Dedifferentiated amniotic fluid mesenchymal stem cell (primary cell): ENCODE measurements at regions not wholly inside any gene's neighbourhood (a gene's known extent, or its start where the extent isn't known, plus 50 kb on each side); places are given as distances from the start of the nearest gene placed in this dataset.
"Not testable (repeated sequence)": the region's sequence is repeated elsewhere in the genome, so short reads cannot be mapped to it uniquely, and the experiment has no call there.

Experiments
- DNase-seq: peaks from one replicate; pipeline ENCODE4 v3.0.0-alpha.2; 2016; ENCODE audit errors: extremely low spot score

DNA sequence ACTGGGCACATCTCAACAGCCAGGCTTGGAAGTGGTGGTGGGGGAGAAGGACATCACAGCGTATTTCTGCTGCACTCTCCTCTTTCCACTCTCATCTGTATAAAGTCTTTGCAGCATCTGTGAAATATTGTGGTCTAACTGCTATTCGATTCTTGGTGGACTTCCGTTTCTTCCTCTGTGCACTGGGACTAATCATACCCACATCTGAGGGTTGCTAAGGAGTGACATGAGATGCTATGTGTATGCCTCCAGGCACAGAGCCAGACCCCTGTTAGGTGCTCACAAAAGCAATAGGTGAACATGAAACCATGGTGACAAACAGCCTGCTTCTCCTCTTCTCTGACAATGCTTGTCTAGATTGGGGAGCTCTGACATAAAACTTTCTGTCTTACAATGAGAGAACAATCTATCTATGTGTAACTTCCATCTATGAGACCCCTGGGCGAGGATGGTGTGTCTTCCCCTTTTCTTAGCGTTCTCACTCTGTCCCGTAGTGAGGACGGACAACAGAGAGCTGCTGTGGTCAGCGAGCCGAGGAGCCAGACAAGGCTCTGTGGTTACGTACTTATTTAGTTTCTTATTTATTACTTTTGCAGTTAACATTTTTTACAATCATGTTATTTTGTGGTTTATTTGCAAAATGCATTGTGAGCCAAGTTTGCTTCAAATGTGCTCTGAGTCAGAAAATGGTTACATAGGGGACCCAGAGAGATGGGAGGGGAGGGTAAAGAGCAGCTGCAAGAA lies 196.7 kb upstream of the TPRG1 start:
- no peak for DNase-seq

DNA sequence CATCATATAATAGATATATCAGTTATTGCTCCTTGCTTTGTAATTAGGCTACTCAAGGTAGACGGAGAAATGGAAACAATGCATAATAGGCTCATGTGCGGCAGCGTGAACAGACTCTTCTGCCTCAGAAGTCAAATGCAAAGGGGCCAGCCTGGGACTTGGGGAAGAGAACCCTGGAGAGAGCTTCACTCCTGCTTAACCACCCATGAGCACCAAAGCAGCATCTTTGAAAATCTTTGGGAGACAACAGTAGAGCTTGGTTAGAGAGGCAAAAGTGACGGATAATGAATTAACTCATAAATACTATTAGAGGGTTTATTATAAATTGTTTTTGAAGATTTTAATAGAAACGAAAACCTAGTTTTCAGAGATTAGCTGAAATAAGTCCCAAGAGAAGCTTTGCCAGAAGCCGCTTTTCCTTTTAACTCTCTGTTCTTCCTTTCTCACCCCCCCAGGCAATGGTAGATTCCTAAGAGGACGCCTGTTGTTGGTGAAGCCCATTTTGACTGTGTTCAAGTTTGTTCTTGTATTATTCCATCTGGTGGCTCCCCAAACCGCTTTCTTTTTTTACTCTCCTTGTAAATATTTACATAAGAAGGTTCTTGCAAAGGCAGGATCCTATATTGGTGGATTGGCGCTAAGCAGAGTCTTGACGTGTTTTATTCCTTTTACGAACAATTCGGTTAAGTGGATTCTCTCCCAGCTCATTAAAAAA lies 196.0 kb upstream of the TPRG1 start:
- no peak for DNase-seq

DNA sequence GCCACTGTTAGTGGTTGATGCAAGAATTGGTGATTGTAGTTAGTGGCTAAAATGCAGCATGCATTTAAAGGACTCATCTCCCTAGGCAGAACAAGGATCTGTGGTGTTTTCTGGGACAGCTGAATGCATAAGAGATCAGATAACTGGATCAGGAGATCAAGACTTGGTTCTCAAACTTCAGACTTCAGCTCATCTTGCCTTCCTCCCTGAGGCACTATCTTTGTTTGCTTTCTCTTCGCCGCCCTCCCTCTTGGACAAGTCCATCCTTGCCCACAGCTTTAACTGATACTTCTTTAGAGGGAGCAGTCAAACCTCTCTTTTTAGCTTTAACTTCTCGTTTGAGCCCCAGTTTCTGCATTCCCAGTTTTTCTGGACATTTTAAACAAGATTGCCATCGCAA lies 195.4 kb upstream of the TPRG1 start:
- DNase-seq, result no peak

DNA sequence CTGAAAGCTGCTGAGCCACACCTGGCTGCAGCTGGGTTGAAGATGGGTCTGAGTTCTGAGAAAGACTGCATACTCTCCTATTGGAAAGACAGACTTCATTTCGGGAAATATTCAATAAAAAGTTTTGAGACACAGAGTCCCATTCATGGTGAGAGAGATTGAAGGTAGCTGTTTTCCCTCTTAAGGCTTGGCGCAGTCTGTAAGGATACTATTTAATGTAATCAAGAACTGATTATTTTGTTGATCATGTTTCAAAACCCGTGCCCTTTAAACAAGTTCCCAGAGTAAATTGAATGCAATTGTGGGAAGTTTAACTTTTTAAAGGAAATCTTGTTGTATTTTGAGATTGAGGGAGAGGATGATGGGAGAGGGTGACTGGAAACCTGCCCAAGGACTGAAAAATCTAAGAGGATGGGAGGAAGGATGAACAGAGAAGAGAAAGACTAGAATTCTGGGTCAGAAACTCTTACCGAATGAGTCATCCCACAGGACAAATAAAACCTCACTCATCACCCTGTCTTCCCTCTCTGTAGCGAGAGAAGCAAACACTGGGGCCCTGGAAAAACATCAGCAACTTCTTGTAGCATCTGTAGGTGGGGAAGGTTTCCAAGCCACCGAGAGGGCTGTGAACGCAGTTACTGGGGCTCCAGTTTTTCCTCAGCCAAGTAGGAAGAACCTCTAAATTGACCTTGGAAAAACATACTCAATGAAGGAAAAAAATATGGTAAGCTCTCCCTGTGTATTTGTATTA lies 193.2 kb upstream of the TPRG1 start:
- no peak for DNase-seq

DNA sequence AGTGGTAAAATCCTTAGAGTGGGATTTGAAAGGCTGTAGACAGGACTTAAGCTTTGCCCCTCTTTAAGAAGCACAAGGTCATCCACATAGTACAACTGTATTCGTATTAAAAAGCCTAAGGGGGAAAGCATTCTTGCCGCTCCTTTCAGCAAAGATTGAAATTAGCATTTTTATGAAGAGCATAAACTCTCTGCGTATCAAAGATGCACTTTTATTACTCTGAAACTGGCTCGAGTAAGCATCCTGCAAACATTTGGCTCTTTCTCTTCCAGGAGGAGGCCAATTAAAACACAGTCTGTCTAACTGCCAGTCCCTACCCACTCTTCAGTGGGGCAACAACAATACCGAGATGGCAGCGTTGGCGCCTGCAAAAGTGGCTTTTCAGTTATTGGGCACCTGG lies 192.5 kb upstream of the TPRG1 start:
- DNase-seq, result no peak

DNA sequence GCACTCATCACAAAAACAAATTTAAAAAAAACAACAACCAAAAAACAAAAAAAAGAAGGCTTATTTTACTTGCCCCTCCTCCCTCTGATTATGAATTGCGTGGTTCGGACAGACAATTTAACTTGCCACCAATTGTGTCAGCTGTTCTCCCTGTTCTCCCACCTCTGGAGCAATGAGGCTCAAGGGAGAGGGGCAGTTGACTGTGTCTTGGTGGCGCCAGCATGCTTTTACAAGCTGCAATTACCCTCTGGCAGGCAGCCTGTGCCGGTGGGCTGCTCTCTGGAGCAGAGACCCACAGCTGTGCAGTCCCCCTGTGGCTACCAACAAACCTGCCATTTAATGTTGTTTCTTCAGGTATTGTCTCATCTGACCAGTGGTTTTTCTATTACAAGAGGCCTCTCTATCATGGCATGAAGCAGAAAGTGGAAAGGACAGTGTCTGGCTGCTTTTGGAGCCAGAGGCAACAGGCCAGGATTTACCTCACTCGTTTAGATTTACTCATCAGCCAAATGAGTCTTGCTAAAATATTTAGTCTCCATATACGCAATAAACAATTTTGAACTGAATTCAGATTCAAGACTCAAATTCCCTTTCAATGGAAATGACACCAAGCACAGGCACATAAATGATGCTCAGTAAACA lies 192.0 kb upstream of the TPRG1 start:
- DNase-seq, result no peak

DNA sequence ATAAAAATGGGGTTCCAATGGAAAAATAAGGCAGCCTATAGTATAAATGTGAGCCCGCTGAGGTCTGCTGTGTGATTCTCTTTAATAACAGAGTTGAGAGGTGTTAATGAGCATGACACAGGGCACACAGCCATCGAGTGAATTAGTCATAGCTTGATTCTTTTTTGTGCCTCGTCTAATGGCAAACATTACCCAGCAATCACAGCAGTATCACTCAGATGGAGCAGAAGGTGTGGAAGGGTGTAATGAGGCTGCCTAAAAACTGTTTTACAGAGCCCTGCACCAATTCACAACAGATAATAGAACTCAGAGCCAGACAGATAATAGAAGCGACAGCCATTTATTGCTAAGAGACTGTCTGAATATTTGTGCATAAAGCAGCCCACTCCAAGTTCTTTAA lies 178.6 kb upstream of the TPRG1 start:
- no peak for DNase-seq

DNA sequence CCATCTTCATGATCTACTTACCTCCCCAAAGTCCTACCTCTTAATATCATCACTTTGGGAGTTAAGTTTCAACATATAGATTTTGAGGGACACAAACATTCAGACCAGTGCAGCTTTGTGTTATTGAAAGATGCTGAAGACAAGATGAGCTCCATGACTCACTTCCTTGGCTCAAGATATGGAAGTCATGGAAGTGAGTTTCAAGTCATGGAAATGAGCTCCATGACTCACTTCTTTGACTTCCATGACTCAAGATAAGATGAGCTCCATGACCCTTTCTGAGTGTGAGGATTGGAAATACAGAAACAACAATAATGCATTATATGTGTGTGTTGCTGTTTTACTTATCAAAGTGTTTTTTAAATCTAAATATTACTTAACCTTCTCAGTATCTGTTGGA lies 170.2 kb upstream of the TPRG1 start:
- no peak for DNase-seq

DNA sequence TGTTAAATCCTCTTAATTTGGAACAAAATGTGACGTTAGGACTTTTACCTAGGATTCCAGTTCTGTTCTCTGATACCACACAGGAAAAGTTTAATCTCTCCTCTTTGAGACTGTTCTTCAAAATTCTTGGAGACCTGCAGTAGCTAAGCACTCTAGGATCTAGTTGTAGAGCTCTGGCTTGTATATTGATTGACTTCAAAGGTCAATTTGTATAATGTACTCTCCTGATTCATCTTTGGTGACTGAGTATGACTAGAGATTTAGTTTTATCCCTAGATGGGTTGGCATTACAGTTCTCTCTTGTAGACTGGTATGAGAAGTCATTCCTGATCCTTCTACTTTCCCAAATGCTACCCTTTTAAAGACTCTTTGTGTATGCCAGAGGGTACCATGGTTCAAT lies 168.4 kb upstream of the TPRG1 start:
- no peak for DNase-seq

DNA sequence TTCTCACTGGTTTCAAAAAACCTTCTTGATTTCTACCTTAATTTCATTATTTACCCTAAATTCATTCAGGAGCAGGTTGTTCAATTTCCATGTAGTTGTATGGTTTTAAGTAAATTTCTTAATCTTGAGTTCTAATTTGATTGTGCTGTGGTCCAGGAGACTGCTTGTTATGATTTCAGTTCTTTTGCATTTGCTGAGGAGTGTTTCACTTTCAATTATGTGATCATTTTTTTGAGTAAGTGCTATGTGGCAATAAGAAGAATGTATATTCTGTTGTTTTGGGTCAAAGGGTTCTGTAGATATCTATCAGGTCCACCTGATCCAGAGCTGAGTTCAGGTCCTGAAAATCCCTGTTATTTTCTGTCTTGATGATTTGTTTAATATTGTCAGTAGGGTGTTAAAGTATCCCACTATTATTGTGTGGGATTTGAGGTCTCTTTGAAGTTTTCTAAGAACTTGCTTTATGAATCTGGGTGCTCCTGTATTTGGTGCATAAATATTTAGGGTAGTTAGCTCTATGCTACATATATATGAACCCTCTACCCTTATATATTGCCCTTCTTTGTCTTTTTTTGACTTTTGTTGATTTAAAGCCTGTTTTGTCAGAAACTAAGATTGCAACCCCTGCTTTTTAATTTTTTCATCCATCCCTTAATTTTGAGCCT lies 158.4 kb upstream of the TPRG1 start:
- DNase-seq, result no peak

DNA sequence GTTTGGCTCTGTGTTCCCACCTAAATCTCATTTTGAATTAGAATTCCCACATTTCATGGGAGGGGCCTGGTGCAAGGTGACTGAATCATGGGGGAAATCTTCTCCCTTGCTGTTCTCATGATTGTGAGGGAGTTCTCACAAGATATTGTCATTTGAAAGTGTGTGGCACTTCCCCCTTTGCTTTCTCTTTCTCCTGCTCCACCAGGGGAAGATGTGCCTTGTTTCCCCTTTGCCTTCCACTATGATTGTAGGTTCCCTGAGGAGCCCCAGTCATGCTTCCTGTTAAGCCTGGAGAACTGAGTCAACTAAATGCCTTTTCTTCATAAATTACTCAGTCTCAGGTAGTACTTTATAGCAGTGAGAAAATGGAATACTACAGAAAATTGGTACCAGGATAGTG lies 157.2 kb upstream of the TPRG1 start:
- DNase-seq, result no peak

DNA sequence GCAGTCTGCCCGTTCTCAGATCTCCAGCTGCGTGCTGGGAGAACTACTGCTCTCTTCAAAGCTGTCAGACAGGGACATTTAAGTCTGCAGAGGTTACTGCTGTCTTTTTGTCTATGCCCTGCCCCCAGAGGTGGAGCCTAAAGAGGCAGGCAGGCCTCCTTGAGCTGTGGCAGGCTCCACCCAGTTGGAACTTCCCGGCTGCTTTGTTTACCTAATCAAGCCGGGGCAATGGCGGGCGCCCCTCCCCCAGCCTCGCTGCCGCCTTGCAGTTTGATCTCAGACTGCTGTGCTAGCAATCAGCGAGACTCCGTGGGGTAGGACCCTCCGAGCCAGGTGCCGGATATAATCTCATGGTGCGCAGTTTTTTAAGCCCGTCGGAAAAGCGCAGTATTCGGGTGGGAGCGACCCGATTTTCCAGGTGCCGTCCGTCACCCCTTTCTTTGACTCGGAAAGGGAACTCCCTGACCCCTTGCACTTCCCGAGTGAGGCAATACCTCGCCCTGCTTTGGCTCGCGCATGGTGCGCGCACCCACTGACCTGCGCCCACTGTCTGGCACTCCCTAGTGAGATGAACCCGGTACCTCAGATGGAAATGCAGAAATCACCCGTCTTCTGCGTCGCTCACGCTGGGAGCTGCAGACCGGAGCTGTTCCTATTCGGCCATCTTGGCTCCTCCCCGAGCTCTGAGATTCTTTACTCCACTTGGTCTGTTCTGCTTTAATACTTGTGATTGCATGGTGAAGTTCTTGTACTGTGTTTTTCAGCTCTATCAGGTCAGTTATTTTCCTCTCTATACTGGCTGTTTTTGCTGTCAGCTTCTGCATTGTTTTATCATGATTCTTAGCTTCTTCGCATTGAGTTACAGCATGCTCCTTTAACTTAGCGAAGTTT lies 148.9 kb upstream of the TPRG1 start:
- not testable (repeated sequence) for DNase-seq

DNA sequence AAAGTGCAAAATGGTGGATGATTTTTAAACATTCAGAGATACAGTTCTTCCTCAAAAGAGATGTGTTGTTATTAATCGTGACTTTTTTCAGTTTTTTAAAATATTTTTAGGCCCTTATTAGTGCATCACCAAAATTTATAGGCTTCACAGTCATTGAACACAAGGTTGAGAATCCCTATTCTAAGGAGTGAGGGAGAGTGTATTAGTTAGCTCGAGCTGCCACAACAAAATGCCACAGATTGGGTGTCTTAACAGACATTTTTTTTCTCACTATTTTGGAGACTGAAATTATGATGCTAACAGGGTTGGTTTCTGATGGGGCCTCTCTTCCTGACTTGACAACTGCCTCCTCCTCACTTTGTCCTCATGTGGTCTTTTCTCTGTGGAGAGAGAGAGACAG lies 145.9 kb upstream of the TPRG1 start:
- no peak for DNase-seq

DNA sequence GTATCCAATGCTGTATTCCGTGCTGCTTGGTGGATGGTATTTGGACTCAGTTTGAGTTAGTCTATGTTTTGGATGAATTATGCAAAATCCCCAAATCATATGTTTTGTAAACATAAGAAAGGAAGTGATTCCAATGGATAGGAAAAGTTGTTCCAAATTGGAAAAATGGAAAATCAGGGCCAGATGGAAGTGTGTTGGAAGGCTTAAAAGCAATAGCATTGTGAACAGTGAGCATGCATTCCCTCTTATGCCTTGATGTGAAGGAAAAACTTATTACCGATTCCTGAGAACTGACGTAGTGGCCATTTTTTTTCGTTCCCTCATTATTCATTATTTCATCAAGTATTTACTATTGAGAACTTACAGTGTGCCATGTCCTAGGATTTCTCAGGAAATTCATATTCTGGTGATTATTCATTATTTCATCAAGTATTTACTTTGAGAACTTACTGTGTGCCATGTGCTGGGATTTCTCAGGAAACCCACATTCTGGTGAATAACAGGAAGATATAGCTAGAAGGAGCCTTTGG lies 144.1 kb upstream of the TPRG1 start:
- no peak for DNase-seq

DNA sequence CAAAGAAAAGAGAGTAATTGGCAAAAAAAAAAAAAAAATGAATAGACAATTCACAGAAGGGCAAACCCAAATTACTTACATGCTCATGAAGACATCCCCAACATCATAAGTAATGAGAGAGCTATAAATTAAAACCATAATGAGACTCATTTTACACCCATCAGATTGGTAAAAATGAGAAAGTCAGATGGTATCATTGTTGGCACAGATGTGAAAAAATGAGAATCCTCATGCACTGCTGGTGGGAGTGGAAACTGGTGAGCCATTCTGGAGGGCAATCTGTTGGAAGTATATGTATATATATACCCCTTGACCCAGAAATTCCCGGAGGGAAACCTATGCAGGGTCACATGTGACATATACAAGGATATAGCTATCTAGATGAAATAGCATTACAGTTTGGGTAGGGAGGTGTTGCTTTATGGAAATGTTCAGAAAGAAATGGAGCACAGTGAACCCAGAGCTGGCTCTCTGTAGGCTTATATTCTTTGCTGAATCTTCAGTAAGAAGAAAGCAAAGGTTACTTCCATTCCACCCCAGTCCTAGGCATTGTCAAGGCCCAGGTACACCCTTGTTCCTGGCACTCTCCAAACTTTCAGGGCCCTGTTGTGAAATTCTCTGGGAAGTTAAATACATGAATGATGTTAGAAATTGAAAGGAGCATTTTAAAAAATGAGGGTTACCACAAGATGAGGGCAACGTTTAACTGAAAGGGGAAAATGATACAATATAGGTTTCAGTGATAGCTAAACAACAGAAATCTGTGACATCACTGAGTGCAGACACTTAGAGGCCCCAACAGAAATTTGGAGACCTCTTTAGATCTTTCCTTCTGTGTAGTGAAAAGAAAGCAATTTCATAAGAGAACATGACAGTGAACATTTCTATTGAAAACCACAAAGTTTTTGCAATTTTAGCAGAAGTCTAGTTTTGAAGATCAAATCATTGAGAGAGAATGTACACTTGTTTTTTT lies 132.7 kb upstream of the TPRG1 start:
- no peak for DNase-seq

DNA sequence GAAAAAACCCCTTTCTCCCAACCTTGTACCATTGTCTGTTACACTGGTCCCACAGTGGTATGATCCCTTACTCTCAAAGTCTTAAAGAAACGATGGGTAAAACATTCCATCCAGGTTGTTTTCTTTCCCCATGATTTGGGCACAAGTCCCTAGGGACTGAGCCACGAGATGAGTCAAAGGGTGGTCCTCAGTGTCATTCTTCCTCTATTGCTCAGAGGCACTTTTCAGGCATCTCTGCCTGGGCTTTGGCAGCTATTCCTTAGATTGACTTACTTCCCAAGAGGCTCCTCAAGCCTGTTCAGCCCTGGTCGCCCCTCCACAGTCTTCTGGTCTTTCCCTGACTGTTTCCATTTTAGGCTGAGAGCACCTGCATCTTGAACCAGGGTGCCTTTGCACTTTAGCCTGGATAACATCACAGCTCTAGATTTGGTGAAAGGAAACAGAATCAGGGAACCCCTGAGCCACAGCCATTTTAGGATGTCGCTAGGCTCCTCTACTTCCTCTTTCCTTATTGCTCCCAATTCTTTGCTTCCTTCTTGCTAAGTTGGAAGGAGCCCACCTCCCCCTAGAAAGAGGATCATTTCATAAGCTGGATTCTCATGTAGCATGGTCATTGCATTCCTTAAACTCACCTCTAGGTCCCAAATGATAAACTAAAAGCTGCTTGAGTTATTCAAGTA lies 131.0 kb upstream of the TPRG1 start:
- no peak for DNase-seq

DNA sequence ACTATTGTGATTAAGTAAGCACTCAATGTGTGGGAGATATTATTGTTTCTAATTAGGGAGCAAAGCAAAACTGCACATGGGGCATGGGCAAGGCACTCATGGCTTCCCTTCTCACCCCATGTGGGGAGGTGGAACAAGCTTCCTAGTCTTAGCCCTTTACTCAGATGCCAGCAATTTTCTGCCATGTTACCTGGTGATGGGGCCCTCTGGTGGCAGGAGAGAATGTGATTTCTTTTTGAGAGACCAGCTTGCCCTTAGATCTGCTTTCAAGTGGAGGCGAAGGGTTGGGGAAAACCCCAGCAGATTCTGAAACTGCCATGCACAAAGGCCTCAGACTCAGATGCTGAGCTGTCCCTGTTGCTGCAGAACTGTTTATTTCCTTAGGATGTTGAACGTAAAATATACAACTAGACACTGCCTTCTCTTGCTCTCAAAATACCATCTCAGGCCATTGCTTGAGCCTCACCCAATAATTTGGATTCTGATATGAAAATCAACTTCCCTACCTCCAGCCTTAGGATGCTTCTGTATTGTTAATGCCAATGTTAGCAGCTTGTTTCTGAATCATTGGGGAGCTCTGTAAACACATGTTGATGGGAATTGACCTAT lies 130.2 kb upstream of the TPRG1 start:
- no peak for DNase-seq

DNA sequence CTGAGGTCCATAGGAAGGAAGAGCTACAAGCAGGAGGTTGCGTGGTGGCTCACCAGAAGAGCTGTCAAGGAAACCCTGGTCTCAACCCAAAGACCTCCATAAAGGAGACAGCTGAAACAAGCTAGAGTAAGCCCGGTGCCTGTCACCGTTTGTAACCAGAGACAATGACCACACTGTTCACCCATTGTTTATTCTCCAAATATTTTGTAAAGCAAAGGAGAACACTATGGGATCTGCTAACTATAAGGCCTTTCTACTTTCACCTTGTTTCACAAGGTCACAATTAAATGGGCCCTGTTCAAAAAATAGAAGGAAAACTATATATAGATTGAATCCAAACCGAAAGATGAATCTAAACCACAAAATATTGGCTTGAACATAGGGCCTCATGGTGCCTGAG lies 128.9 kb upstream of the TPRG1 start:
- no peak for DNase-seq
